ENCODE measurements at regions not wholly inside any gene's neighbourhood (a gene's known extent, or its start where the extent isn't known, plus 50 kb on each side); places are given as distances from the start of the nearest gene placed in this dataset.

DNA sequence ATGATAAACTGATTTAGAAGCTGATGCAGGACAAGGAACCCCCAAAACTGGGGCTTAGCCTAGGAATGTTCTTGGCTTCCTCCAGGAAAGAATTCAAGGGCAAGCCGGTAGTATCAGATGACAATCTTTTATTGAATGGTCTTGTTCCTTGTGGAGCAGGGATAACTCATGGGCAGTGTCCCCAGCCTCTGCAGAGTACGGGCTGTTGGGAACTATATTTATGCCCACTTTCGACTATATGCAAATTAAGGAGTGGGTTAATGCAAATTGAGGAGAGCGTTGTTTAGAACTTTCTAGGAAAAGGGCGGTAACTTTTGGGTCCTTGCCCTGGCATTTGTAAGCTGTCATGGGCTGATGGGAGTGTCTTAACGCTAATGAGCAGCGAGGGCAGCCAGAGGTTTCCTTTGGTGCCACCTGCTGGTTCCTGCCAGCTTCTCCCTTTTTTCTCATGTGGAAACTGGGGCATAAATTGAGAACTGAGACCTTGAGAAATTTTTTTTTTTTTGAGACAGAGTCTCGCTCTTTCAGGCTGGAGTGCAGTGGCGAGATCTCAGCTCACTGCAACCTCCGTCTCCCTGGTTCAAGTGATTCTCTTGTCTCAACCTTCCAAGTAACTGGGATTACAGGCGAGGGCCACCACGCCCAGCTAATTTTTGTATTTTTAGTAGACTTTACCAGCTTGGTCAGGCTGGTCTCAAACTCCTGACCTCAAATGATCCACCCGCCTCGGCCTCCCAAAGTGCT, 79.4 kb upstream of the ABCC4 start:
- no peaks in the 10 kb centered on the region; the same call in 1 of the 2 replicates for H3K9me3 ChIP-seq (ENCODE audit: control insufficient read depth, insufficient read depth, low read length)
- H3K4me1 ChIP-seq (ENCODE audit: insufficient read depth, low read length): no peaks in the 10 kb centered on the region
- no peaks in the 10 kb centered on the region for H3K36me3 ChIP-seq (ENCODE audit: insufficient read depth, low read length)
- no peak overlapping the region for H3K9ac ChIP-seq (ENCODE audit: low read depth, low read length)

DNA sequence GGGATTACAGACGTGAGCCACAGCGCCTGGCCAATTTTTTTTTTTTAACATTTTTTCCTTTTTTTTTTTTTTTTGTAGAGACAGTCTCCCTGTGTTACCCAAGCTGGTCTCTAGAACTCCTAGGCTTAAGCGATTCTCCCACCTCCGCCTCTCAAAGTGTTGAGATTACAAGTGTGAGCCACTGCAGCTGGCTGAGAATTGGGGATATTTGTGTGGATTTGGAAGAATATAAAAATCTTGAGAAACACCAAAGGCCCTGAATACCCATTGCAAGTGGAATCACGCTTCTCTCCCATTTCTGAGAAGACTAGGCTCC, 79.9 kb upstream of the ABCC4 start:
- no peaks in the 10 kb centered on the region for H3K4me1 ChIP-seq (ENCODE audit: insufficient read depth, low read length)
- H3K9ac ChIP-seq (ENCODE audit: low read depth, low read length): no peak overlapping the region
- H3K36me3 ChIP-seq (ENCODE audit: insufficient read depth, low read length): no peaks in the 10 kb centered on the region
- no peaks in the 10 kb centered on the region; the same call in 1 of the 2 replicates for H3K9me3 ChIP-seq (ENCODE audit: control insufficient read depth, insufficient read depth, low read length)

- no peak overlapping the region for H3K9ac ChIP-seq (ENCODE audit: low read depth, low read length)
- H3K9me3 ChIP-seq (ENCODE audit: control insufficient read depth, insufficient read depth, low read length): no peaks in the 10 kb centered on the region; the same call in 1 of the 2 replicates
- no peaks in the 10 kb centered on the region for H3K4me1 ChIP-seq (ENCODE audit: insufficient read depth, low read length)
- H3K36me3 ChIP-seq (ENCODE audit: insufficient read depth, low read length): no peaks in the 10 kb centered on the region
These were observed 81.2 kb upstream of the ABCC4 start for GRCh38 chr13:95382411-95382810.

DNA sequence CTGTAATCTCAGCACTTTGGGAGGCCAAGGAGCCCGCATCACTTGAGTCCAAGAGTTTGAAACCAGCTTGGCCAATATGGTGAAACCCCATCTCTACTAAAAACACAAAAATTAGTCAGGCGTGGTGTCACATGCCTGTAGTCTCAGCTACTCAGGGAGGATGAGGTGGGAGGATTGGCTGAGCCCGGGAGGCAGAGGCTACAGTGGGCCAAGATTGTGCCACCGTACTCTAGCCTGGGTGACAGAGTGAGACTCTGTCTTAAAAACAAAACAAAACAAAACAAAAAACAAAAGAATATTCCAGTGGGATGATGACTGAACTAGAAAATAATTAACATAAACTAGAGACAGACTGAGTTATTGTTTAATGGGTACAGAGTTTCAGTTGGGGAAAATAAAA, 81.7 kb upstream of the ABCC4 start:
- Histone ChIP-seq H3K9me3 (ENCODE audit: control insufficient read depth, insufficient read depth, low read length) (no peaks in the 10 kb centered on the region; the same call in 1 of the 2 replicates), H3K9ac (ENCODE audit: low read depth, low read length) (no peak overlapping the region), H3K36me3 (ENCODE audit: insufficient read depth, low read length) (no peaks in the 10 kb centered on the region), H3K4me1 (ENCODE audit: insufficient read depth, low read length) (no peaks in the 10 kb centered on the region)

GRCh38 chr13:95385373-95385772, 84.1 kb upstream of the ABCC4 start:
- no peaks in the 10 kb centered on the region for H3K36me3 ChIP-seq (ENCODE audit: insufficient read depth, low read length)
- no peak overlapping the region for H3K9ac ChIP-seq (ENCODE audit: low read depth, low read length)
- H3K4me1 ChIP-seq (ENCODE audit: insufficient read depth, low read length): no peaks in the 10 kb centered on the region
- no peaks in the 10 kb centered on the region; the same call in 1 of the 2 replicates for H3K9me3 ChIP-seq (ENCODE audit: control insufficient read depth, insufficient read depth, low read length)

DNA sequence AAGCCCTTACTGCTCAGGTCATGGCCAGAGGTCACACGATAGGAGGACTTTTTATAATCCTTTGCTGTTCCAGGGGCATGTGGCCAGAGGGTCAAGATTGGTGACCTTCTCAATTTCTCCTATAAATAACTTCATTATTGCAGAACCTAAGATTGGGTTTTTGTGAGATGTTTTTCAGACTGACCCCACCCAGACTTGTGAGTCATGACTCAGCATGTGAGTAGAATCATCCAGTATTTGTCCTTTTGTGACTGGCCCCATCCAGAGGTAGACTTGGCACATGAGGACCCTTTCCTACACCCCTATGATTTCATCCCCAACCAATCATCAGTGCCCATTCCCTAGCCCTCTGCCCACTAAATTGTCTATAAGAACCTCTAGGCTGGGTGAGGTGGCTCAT, 84.5 kb upstream of the ABCC4 start:
- H3K9me3 ChIP-seq (ENCODE audit: control insufficient read depth, insufficient read depth, low read length): no peaks in the 10 kb centered on the region; the same call in 1 of the 2 replicates
- no peaks in the 10 kb centered on the region for H3K4me1 ChIP-seq (ENCODE audit: insufficient read depth, low read length)
- no peaks in the 10 kb centered on the region for H3K36me3 ChIP-seq (ENCODE audit: insufficient read depth, low read length)
- no peak overlapping the region for H3K9ac ChIP-seq (ENCODE audit: low read depth, low read length)

DNA sequence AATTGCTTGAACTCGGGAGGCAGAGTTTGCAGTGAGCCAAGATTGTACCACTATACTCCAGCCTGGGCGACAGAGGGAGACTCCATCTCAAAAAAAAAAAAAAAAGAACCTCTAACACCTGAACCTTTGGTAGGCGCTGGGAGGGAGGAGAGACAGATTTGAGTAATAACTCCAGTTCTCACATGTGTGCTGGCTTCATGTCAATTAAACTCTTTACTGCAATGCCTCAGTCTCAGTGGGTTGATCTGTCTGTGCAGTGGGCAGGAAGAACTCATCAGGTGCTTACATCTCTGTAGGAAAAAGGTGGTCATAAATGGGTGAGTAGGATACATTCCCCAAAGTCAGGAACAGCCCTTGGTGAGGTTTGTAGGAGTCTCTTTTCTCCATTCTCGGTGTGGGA, 85.1 kb upstream of the ABCC4 start:
- H3K9me3 ChIP-seq (ENCODE audit: control insufficient read depth, insufficient read depth, low read length): no peaks in the 10 kb centered on the region; the same call in 1 of the 2 replicates
- H3K36me3 ChIP-seq (ENCODE audit: insufficient read depth, low read length): no peaks in the 10 kb centered on the region
- H3K4me1 ChIP-seq (ENCODE audit: insufficient read depth, low read length): no peaks in the 10 kb centered on the region
- no peak overlapping the region for H3K9ac ChIP-seq (ENCODE audit: low read depth, low read length)

- H3K9me3 ChIP-seq (ENCODE audit: control insufficient read depth, insufficient read depth, low read length): no peaks in the 10 kb centered on the region; the same call in 1 of the 2 replicates
- H3K36me3 ChIP-seq (ENCODE audit: insufficient read depth, low read length): no peaks in the 10 kb centered on the region
- no peaks in the 10 kb centered on the region for H3K4me1 ChIP-seq (ENCODE audit: insufficient read depth, low read length)
- no peak overlapping the region for H3K9ac ChIP-seq (ENCODE audit: low read depth, low read length)
These were observed 86.5 kb upstream of the ABCC4 start for GRCh38 chr13:95387733-95388207.

DNA sequence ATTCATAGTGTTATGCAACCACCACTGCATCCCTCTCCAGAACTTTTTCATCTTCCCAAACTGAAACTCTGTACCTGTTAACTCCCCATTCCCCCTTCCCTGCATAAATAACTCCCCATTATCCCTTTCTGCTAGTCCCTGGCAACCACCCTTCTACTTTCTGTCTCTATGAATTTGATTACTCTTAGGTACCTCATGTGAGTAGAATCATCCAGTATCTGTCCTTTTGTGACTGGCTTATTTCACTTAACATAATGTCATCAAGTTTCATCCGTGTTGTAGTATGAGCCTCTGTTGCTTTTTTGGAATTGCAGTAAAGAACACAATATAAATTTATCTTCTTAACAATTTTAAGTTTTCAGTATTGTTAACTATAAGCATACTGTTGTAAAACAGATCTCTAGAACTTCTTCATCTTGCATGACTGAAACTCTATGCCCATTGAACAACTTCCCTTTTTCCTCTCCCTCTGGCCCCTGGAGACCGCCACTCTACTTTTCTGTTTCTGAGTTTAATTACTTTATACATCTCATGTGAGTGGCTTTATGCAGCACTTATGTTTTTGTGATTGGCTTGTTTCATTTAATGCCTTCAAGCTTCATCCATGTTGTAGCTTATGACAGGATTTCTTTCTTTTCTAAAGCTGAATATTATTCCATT, 87.3 kb upstream of the ABCC4 start:
- H3K4me1 ChIP-seq (ENCODE audit: insufficient read depth, low read length): no peaks in the 10 kb centered on the region
- no peak overlapping the region for H3K9ac ChIP-seq (ENCODE audit: low read depth, low read length)
- no peaks in the 10 kb centered on the region; the same call in 1 of the 2 replicates for H3K9me3 ChIP-seq (ENCODE audit: control insufficient read depth, insufficient read depth, low read length)
- no peaks in the 10 kb centered on the region for H3K36me3 ChIP-seq (ENCODE audit: insufficient read depth, low read length)

DNA sequence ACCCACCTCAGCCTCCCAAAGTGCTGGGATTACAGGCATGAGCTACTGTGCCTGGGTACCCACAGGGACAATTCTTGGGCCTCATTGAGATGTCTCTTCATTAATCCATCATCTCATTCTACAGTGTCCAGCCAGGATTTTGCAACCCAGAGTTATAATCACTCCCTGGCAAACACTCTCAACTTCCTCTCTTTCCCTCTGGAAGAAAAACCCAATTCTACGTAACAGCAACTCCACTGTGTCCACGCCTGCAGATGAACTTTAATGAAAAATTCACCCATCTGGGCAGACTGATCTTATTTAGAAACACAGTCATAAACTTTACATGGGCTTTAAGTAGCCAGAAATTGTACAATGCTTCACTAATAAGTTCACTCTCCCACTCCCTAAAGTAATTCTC, 90.1 kb upstream of the ABCC4 start:
- Histone ChIP-seq H3K4me1 (ENCODE audit: insufficient read depth, low read length) (no peaks in the 10 kb centered on the region), H3K9me3 (ENCODE audit: control insufficient read depth, insufficient read depth, low read length) (no peaks in the 10 kb centered on the region; the same call in 1 of the 2 replicates), H3K36me3 (ENCODE audit: insufficient read depth, low read length) (no peaks in the 10 kb centered on the region), H3K9ac (ENCODE audit: low read depth, low read length) (no peak overlapping the region)

- no peak overlapping the region for H3K9ac ChIP-seq (ENCODE audit: low read depth, low read length)
- H3K9me3 ChIP-seq (ENCODE audit: control insufficient read depth, insufficient read depth, low read length): no peaks in the 10 kb centered on the region; the same call in 1 of the 2 replicates
These were observed 90.5 kb upstream of the ABCC4 start for GRCh38 chr13:95391785-95392184.

DNA sequence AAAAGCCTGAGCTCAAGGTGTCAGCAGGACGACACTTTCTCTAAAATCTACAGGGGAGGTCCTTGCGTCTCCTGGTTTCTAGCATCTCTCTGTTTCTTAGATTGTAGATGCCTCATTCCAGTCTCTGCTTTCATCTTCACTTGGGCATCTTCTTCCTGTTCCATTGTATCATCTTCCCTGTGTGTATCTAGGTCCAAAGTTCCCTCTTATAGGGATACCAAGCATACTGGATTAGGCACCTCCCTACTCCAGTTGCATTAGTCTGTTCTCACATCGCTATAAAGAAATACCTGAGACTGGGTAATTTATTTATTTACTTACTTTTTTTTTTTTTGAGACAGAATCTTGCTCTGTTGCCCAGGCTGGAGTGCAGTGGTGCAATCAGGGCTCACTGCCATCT, 91.3 kb upstream of the ABCC4 start:
- no peaks in the 10 kb centered on the region for H3K4me1 ChIP-seq (ENCODE audit: insufficient read depth, low read length)

More at GRCh38 chr13:95391785-95392184, 90.5 kb upstream of the ABCC4 start:
- no peaks in the 10 kb centered on the region for H3K4me1 ChIP-seq (ENCODE audit: insufficient read depth, low read length)
- no peaks in the 10 kb centered on the region for H3K36me3 ChIP-seq (ENCODE audit: insufficient read depth, low read length)

DNA sequence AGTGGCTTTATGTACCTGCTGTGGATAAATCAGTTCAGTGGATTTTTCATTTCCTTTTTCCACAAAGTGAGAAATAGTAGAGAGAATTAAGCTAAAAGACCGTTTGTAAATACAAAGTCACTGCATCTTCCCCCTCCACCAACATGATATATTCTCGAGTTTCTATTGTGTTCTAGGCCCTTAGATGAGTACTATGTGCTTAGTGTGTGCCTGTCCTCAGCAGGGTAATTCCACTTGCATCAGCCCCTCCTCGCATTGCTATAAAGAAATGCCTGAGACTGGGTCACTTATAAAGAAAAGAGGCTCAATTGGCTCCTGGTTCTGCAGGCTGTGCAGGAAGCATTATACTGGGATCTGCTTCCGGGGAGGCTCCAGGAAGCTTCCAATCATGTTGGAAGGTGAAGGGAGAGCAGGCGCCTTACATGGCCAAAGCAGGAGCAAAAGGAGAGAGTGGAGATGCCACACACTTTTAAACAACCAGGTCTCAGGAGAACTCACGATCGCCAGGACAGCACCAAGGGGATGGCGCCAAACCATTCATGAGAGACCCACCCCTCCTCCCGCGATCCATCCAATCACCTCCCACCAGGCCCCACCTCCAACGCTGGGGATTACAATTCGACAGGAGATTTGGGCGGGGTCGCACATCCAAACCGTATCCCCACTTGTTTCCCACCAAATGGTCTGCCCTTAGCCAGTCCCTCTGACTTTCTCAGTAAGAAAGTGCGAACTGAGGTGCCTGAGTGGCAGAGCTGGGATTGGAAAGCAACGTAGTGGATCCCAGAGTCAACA, 102.3 kb upstream of the ABCC4 start:
- Histone ChIP-seq H3K9me3 (ENCODE audit: control insufficient read depth, insufficient read depth, low read length) (no peaks in the 10 kb centered on the region), H3K9ac (ENCODE audit: low read depth, low read length) (peak overlapping the region; percentile 59), H3K4me1 (ENCODE audit: insufficient read depth, low read length) (no peaks in the 10 kb centered on the region), H3K36me3 (ENCODE audit: insufficient read depth, low read length) (no peaks in the 10 kb centered on the region)

More for the DNA sequence above, 91.3 kb upstream of the ABCC4 start:
- Histone ChIP-seq H3K36me3 (ENCODE audit: insufficient read depth, low read length) (no peaks in the 10 kb centered on the region), H3K9ac (ENCODE audit: low read depth, low read length) (no peak overlapping the region), H3K9me3 (ENCODE audit: control insufficient read depth, insufficient read depth, low read length) (no peaks in the 10 kb centered on the region; the same call in 1 of the 2 replicates)

DNA sequence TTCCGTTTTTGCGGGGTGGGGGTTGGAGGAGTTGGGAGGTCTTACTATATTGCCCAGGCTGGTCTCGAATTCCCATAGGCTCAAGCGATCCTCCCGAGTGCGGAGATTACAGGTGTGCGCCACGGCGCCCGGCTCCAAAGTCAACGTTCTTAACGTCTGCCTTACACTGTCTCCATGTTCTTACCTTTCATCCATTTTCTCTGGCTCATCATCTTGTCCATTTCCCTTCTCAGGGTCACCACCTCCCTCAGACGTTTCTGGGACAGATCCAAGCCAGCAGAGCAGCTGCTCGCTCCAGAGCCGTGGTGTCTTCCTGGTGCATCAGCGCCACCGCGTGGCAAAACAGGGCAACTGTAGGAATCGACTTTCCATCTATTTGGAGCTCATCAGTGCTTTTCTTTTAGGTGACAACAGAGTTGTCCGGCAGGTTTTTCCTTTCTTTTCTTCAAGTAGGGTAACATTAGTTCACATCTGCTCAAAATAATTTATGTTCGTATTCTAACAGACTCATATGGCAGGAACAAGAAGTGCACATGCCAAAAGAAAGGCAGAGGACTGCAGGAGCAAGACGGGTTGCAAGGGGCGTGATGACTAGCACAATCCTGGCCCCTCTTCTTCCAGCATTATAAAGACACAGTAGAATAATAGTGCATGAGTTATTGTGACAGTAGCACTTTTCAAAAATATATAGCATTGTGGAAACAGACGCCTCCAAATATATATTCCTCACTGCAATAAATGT, 103.1 kb upstream of the ABCC4 start:
- Histone ChIP-seq H3K36me3 (ENCODE audit: insufficient read depth, low read length) (no peaks in the 10 kb centered on the region), H3K9ac (ENCODE audit: low read depth, low read length) (peak overlapping the region; percentile 59), H3K4me1 (ENCODE audit: insufficient read depth, low read length) (no peaks in the 10 kb centered on the region), H3K9me3 (ENCODE audit: control insufficient read depth, insufficient read depth, low read length) (no peaks in the 10 kb centered on the region)

Measured in ES-I3 (cell line).